ENCODE measurements at regions not wholly inside any gene's neighbourhood (a gene's known extent, or its start where the extent isn't known, plus 50 kb on each side); places are given as distances from the start of the nearest gene placed in this dataset.

DNA sequence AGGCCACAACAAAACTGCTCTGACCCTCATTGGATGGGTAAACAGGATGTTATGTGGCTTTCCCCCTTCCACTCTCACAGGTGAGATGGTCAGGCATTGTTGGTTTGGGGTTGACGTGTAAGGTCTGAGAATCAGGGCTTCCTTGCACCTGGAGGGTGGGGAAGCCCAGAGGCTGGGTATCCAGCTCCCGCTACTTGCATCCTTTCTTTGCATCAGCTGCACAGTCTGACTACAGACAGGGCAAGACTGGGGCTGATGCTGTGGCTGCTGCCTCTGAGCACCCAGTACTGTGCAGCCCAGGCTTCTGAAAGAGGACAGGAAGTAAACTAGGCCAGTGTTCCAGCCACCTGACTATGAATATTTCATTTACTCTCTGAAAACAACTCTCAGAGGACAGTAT, 58.0 kb upstream of the ATP2B2 start:
- Histone ChIP-seq H4K20me1 (ENCODE audit: insufficient read depth, low read length) (no peaks in the 10 kb centered on the region), H3K36me3 (replicated peaks in 1 of 2; ENCODE audit: control insufficient read depth in 1 of 2, insufficient read depth in 2 of 2, low read length in 2 of 2) (no peaks in the 10 kb centered on the region), H3K27me3 (ENCODE audit: control insufficient read depth in 1 of 2, insufficient read depth in 2 of 2, low read length in 2 of 2) (peaks cover 0 to 11% of the 10 kb centered on the region in 2 experiments; a peak in 2 of 5 replicates), H3K27ac (ENCODE audit: extremely low read length, insufficient read depth, low read length) (no peak overlapping the region), H3K79me2 (ENCODE audit: insufficient read depth, low read length) (no peaks in the 10 kb centered on the region), H2AFZ (ENCODE audit: low read length) (no peak overlapping the region), H3K4me3 (replicated peaks in 1 of 3; ENCODE audit: insufficient read depth in 1 of 3, low read depth in 2 of 3, low read length in 3 of 3) (no peak overlapping the region), H3K4me1 (ENCODE audit: insufficient read depth, low read length) (no peaks in the 10 kb centered on the region), H3K9ac (ENCODE audit: insufficient read depth, low read depth, low read length) (no peak overlapping the region), H3K9me3 (ENCODE audit: low read length) (no peaks in the 10 kb centered on the region), H3K4me2 (ENCODE audit: low read depth, low read length) (no peak overlapping the region)
- no peak for FAIRE-seq
- intact Hi-C loops (cut with micrococcal nuclease; ENCODE audit: unreplicated experiment) (no loop called here), in situ Hi-C loops (cut with HindIII; ENCODE audit: extremely low pct_ligation_motif_present, low pct_unique_long_range_greater_than_20kb) (no loop called here)
- no peak for TF ChIP-seq YY1 (IDR thresholded peaks at IDR 0.05; ENCODE audit: insufficient read depth, insufficient replicate concordance, low read depth, low read length)
- no peak for TF ChIP-seq JARID2 (CRISPR knock-in tag; IDR thresholded peaks at IDR 0.05; ENCODE audit: insufficient replicate concordance)
- TF ChIP-seq ZNF550 (CRISPR knock-in tag; IDR thresholded peaks at IDR 0.05; ENCODE audit: borderline replicate concordance) = no peak
- CTCF ChIA-PET (ENCODE audit: low intra/inter-chr PET ratio, low total read pairs) = no interaction called here
- DNase-seq (ENCODE audit: low spot score) = no peak
- ATAC-seq = no peak
- POLR2A ChIA-PET = no interaction called here
- BruUV-seq (replicated peaks) = no TSS peak
- 70% methylated on average over 2 of the region's 2 CpGs for WGBS (ENCODE audit: low lambda C conversion rate)

DNA sequence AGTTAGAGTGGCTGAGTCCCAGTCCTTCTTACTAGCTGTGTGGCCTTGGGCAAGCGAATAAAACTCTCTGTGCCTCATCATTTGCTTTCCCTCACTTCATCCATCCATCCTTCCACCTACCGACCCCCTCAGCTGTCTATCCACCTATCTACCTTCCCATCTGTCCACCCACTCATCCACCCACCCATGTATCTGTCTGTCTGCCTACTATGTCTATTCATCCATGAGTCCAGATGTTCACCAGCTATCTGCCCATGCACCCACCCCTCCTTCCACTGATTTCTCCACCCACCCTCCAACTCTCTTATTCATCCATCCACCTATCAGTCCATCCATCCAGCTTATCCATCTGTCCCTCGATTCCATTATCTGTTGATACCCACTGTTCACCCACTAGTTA, 60.4 kb upstream of the ATP2B2 start:
- no peak for FAIRE-seq
- no peak overlapping the region for H3K4me3 ChIP-seq (replicated peaks in 1 of 3; ENCODE audit: insufficient read depth in 1 of 3, low read depth in 2 of 3, low read length in 3 of 3)
- H3K9me3 ChIP-seq (ENCODE audit: low read length) = no peaks in the 10 kb centered on the region
- H2AFZ ChIP-seq (ENCODE audit: low read length) = no peak overlapping the region
- H3K4me2 ChIP-seq (ENCODE audit: low read depth, low read length) = no peak overlapping the region
- H4K20me1 ChIP-seq (ENCODE audit: insufficient read depth, low read length) = no peaks in the 10 kb centered on the region
- H3K36me3 ChIP-seq (replicated peaks in 1 of 2; ENCODE audit: control insufficient read depth in 1 of 2, insufficient read depth in 2 of 2, low read length in 2 of 2) = no peaks in the 10 kb centered on the region
- no peaks in the 10 kb centered on the region for H3K79me2 ChIP-seq (ENCODE audit: insufficient read depth, low read length)
- ATAC-seq = no peak
- 0% methylated on average over 3 of the region's 3 CpGs for WGBS (ENCODE audit: low lambda C conversion rate)
- no peak for DNase-seq (ENCODE audit: low spot score)
- no peak overlapping the region for H3K9ac ChIP-seq (ENCODE audit: insufficient read depth, low read depth, low read length)
- CTCF ChIA-PET (ENCODE audit: low intra/inter-chr PET ratio, low total read pairs) = no interaction called here
- in situ Hi-C loops (cut with HindIII; ENCODE audit: extremely low pct_ligation_motif_present, low pct_unique_long_range_greater_than_20kb) (no loop called here), intact Hi-C loops (cut with micrococcal nuclease; ENCODE audit: unreplicated experiment) (no loop called here)
- no TSS peak for BruUV-seq (replicated peaks)
- H3K4me1 ChIP-seq (ENCODE audit: insufficient read depth, low read length) = no peaks in the 10 kb centered on the region
- H3K27me3 ChIP-seq (ENCODE audit: control insufficient read depth in 1 of 2, insufficient read depth in 2 of 2, low read length in 2 of 2) = peaks cover 0 to 21% of the 10 kb centered on the region in 2 experiments; a peak in 3 of 5 replicates
- H3K27ac ChIP-seq (ENCODE audit: extremely low read length, insufficient read depth, low read length) = no peak overlapping the region
- POLR2A ChIA-PET = no interaction called here
- TF ChIP-seq ZNF263 (CRISPR knock-in tag; IDR thresholded peaks at IDR 0.05) = no peak
- no peak for TF ChIP-seq MBD4 (IDR thresholded peaks at IDR 0.05; ENCODE audit: borderline replicate concordance, low read length)
- TF ChIP-seq, protein P1, sequence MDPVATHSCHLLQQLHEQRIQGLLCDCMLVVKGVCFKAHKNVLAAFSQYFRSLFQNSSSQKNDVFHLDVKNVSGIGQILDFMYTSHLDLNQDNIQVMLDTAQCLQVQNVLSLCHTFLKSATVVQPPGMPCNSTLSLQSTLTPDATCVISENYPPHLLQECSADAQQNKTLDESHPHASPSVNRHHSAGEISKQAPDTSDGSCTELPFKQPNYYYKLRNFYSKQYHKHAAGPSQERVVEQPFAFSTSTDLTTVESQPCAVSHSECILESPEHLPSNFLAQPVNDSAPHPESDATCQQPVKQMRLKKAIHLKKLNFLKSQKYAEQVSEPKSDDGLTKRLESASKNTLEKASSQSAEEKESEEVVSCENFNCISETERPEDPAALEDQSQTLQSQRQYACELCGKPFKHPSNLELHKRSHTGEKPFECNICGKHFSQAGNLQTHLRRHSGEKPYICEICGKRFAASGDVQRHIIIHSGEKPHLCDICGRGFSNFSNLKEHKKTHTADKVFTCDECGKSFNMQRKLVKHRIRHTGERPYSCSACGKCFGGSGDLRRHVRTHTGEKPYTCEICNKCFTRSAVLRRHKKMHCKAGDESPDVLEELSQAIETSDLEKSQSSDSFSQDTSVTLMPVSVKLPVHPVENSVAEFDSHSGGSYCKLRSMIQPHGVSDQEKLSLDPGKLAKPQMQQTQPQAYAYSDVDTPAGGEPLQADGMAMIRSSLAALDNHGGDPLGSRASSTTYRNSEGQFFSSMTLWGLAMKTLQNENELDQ (CRISPR knock-in tag; IDR thresholded peaks at IDR 0.05; ENCODE audit: borderline replicate concordance) = no peak
- no peak for TF ChIP-seq PAWR (CRISPR knock-in tag; IDR thresholded peaks at IDR 0.05; ENCODE audit: borderline replicate concordance)
- TF ChIP-seq RXRB (CRISPR knock-in tag; IDR thresholded peaks at IDR 0.05; ENCODE audit: borderline replicate concordance) = no peak
- TF ChIP-seq, protein P2, sequence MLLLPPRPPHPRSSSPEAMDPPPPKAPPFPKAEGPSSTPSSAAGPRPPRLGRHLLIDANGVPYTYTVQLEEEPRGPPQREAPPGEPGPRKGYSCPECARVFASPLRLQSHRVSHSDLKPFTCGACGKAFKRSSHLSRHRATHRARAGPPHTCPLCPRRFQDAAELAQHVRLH (CRISPR knock-in tag; IDR thresholded peaks at IDR 0.05; ENCODE audit: borderline replicate concordance, low read depth) = no peak
- TF ChIP-seq, protein P3, sequence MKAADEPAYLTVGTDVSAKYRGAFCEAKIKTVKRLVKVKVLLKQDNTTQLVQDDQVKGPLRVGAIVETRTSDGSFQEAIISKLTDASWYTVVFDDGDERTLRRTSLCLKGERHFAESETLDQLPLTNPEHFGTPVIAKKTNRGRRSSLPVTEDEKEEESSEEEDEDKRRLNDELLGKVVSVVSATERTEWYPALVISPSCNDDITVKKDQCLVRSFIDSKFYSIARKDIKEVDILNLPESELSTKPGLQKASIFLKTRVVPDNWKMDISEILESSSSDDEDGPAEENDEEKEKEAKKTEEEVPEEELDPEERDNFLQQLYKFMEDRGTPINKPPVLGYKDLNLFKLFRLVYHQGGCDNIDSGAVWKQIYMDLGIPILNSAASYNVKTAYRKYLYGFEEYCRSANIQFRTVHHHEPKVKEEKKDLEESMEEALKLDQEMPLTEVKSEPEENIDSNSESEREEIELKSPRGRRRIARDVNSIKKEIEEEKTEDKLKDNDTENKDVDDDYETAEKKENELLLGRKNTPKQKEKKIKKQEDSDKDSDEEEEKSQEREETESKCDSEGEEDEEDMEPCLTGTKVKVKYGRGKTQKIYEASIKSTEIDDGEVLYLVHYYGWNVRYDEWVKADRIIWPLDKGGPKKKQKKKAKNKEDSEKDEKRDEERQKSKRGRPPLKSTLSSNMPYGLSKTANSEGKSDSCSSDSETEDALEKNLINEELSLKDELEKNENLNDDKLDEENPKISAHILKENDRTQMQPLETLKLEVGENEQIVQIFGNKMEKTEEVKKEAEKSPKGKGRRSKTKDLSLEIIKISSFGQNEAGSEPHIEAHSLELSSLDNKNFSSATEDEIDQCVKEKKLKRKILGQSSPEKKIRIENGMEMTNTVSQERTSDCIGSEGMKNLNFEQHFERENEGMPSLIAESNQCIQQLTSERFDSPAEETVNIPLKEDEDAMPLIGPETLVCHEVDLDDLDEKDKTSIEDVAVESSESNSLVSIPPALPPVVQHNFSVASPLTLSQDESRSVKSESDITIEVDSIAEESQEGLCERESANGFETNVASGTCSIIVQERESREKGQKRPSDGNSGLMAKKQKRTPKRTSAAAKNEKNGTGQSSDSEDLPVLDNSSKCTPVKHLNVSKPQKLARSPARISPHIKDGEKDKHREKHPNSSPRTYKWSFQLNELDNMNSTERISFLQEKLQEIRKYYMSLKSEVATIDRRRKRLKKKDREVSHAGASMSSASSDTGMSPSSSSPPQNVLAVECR (CRISPR knock-in tag; IDR thresholded peaks at IDR 0.05; ENCODE audit: borderline replicate concordance) = no peak
- TF ChIP-seq MIXL1 (CRISPR knock-in tag; IDR thresholded peaks at IDR 0.05) = no peak
- no peak for TF ChIP-seq ZNF788 (CRISPR knock-in tag; IDR thresholded peaks at IDR 0.05; ENCODE audit: borderline replicate concordance)
- TF ChIP-seq MIER3 (CRISPR knock-in tag; IDR thresholded peaks at IDR 0.05; ENCODE audit: borderline replicate concordance) = no peak

Measured in HepG2 (cell line).